Natural killer cell treated with Interleukin-12 subunit alpha and Interleukin-12 subunit beta and Interleukin-15 and Interleukin-18, amount 100 ng/mL, for 72 hours (primary cell): ENCODE measurements at regions not wholly inside any gene's neighbourhood (a gene's known extent, or its start where the extent isn't known, plus 50 kb on each side); places are given as distances from the start of the nearest gene placed in this dataset.
"Not testable (repeated sequence)": the region's sequence is repeated elsewhere in the genome, so short reads cannot be mapped to it uniquely, and the experiment has no call there.

ENCODE experiments used
- ATAC-seq, 2 donors: fragments of 150-1000 bp; cut with Tn5 transposase in 1 of 2; sonication (Bioruptor Pico), chemical (Tn5 transposase) in 1 of 2; 2 replicates each; pipeline ENCODE4 v1.10.0; 2021
- DNase-seq: peaks from one replicate; pipeline ENCODE4 v3.0.0; 2022; ENCODE audit warnings: low spot score
- H3K27ac Mint-ChIP-seq, 2 donors: 1 replicate in 1 of 2; 2 replicates in 1 of 2; pipeline ENCODE4 v1.8.0; 2022; ENCODE audit warnings: mixed read lengths in 2 of 2, mild to moderate bottlenecking in 1 of 2, moderate library complexity in 1 of 2
- H3K27me3 Mint-ChIP-seq, 2 donors: 1 replicate in 1 of 2; 2 replicates in 1 of 2; pipeline ENCODE4 v1.8.0; 2022; ENCODE audit warnings: mixed read lengths in 2 of 2
- H3K36me3 Mint-ChIP-seq: one replicate; pipeline ENCODE4 v1.8.0; 2022; ENCODE audit warnings: mixed read lengths
- H3K4me1 Mint-ChIP-seq, 2 donors: 1 replicate in 1 of 2; 2 replicates in 1 of 2; pipeline ENCODE4 v1.8.0; 2022; ENCODE audit warnings: low read depth in 2 of 2, mixed read lengths in 2 of 2, mild to moderate bottlenecking in 1 of 2
- H3K4me3 Mint-ChIP-seq: one replicate; pipeline ENCODE4 v1.8.0; 2022; ENCODE audit warnings: mixed read lengths
- H3K9me3 Mint-ChIP-seq: 2 replicates; pipeline ENCODE4 v1.8.0; 2022; ENCODE audit warnings: mixed read lengths

GRCh38 chr14:101083564-101084435 is 180.3 kb upstream of the RTL1 start:
- Mint-ChIP-seq H3K27ac (no peak overlapping the region), H3K27me3 (peaks cover 32 to 45% of the 10 kb centered on the region in 2 donors), H3K4me1 (no peaks in the 10 kb centered on the region), H3K9me3 (no peaks in the 10 kb centered on the region), H3K4me3 (no peak overlapping the region), H3K36me3 (no peaks in the 10 kb centered on the region)
- DNase-seq (no peak), ATAC-seq (peak in 1 of 2 donors; percentile 48)

DNA sequence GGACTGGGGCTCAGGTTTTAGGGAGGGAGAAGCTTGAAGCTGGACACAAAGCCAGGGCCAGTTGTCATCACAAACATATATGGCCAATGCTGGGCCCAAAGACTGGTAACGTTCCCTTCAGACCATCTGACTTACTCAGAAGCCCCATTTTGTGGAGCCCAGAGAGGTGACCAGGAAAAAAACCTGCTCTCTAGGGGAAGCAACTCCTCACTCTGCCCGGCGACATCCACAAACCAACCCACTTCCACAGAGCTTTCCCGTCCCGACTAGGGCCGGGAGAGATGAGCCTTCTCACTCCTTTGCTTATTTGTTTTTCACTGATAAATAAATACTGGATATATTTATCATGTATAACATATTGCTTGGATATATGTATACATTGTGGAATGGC is 180.9 kb upstream of the RTL1 start:
- no peaks in the 10 kb centered on the region for H3K4me1 Mint-ChIP-seq
- DNase-seq, result no peak
- H3K36me3 Mint-ChIP-seq, result no peaks in the 10 kb centered on the region

DNA sequence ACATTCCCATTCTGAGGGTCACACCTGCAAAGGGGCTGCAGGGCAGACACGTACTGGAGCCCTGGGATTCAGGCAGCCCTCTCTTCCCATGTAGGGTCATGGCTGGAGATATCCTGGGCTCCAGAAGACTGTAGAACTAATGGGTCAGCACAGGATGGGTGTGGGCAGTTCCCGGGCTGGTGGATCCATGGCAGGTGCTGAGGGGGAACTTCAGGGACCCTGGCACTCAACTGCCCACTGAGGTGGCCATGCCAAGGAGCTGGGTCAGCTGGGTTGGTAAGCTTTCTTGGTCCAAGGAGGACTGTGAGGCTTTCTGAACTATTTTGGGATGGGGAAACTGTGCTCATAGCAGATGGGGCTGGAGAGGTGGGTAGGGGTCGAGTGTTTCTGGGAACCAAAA is 183.4 kb upstream of the RTL1 start:
- DNase-seq (no peak), ATAC-seq (no peak)
- no peaks in the 10 kb centered on the region for H3K36me3 Mint-ChIP-seq
- peaks cover 7 to 14% of the 10 kb centered on the region in 2 donors for H3K27me3 Mint-ChIP-seq
- H3K27ac Mint-ChIP-seq, result no peak overlapping the region
- H3K4me1 Mint-ChIP-seq, result no peaks in the 10 kb centered on the region
- no peak overlapping the region for H3K4me3 Mint-ChIP-seq
- H3K9me3 Mint-ChIP-seq, result no peaks in the 10 kb centered on the region

More for the DNA sequence above, 180.9 kb upstream of the RTL1 start:
- no peak for ATAC-seq
- Mint-ChIP-seq H3K27me3 (peaks cover 27 to 39% of the 10 kb centered on the region in 2 donors), H3K9me3 (no peaks in the 10 kb centered on the region), H3K4me3 (no peak overlapping the region), H3K27ac (no peak overlapping the region)

DNA sequence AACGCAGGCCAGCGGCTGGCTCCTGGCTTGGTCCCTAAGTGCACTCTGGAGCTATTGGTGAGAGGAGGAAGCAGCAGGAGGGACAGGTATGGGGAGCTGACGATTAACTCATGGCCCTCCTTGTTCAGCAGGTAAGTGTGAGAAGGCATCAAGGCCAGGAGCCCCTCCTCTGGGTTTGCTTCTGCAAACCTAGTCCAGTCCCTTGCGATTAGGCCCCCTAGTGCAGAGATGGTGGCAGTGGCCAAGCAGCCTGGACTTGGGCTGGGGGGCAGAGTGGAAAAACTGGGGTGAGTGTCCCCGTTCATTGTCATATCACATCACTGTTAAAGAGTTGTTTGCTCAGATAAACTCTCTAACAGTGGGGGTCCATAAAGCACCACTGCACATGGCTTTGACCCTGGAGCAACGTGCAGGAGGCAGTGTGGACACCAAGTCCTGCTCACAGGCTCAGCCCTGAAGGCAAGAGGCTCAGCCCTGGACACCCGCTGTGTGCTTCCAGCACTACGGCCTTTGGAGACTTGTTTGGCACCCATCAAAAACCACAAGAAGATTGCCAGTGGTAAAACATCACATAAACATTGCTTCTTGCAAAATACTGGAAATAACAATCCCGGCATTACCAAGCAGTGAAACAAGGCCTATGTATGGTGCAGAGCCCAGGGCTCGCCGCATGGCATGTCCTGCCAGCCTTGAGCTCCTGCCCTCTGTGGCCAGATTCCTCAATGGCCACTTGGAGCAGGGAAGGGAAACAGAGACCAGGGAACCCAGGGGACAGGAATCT is 184.3 kb upstream of the RTL1 start:
- ATAC-seq (no peak), DNase-seq (no peak)
- Mint-ChIP-seq H3K9me3 (no peaks in the 10 kb centered on the region), H3K4me1 (no peaks in the 10 kb centered on the region), H3K27ac (no peak overlapping the region), H3K27me3 (peaks cover 9 to 13% of the 10 kb centered on the region in 2 donors), H3K4me3 (no peak overlapping the region), H3K36me3 (no peaks in the 10 kb centered on the region)

- Mint-ChIP-seq H3K4me3 (no peak overlapping the region), H3K36me3 (no peaks in the 10 kb centered on the region), H3K27me3 (peaks cover 9 to 13% of the 10 kb centered on the region in 2 donors), H3K4me1 (no peaks in the 10 kb centered on the region), H3K27ac (no peak overlapping the region), H3K9me3 (no peaks in the 10 kb centered on the region)
- no peak for DNase-seq
- ATAC-seq, result peak; percentile 15 to 44
These were observed 184.8 kb upstream of the RTL1 start for GRCh38 chr14:101088395-101088667.

DNA sequence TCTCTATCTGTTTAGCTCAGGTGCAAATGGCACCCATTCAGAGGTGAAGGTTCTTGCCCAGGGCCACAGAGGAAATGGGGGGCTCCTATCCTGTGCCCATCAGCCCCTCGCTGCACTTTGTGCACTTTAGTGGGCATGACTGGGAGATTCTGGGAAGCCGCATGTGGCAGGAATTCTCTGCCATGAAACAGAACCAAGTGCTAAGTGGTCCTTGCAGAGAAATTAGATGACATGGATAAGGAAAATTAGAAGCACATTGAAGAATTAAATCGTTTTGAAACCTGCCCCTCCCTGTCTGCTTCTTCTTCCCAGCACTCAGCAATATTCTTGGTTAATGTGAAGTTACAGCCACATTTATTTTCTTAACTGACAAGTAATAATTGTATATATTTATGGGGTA is 185.2 kb upstream of the RTL1 start:
- ATAC-seq, result no peak
- H3K36me3 Mint-ChIP-seq, result no peaks in the 10 kb centered on the region
- DNase-seq, result no peak
- H3K4me1 Mint-ChIP-seq, result no peaks in the 10 kb centered on the region
- no peak overlapping the region for H3K27ac Mint-ChIP-seq
- no peak overlapping the region for H3K4me3 Mint-ChIP-seq
- H3K27me3 Mint-ChIP-seq, result peaks cover 9 to 13% of the 10 kb centered on the region in 2 donors
- no peaks in the 10 kb centered on the region for H3K9me3 Mint-ChIP-seq

- H3K27me3 Mint-ChIP-seq, result peaks cover 10 to 13% of the 10 kb centered on the region in 2 donors
- DNase-seq, H3K36me3 Mint-ChIP-seq, H3K9me3 Mint-ChIP-seq, H3K27ac Mint-ChIP-seq, ATAC-seq, H3K4me1 Mint-ChIP-seq, H3K4me3 Mint-ChIP-seq: not testable (repeated sequence)
These were observed 187.0 kb upstream of the RTL1 start for GRCh38 chr14:101090478-101090877.

- no peak for ATAC-seq
- no peak overlapping the region for H3K4me3 Mint-ChIP-seq
- H3K27me3 Mint-ChIP-seq, result peaks cover 10% of the 10 kb centered on the region in 2 donors
- no peaks in the 10 kb centered on the region for H3K4me1 Mint-ChIP-seq
- no peak for DNase-seq
- H3K27ac Mint-ChIP-seq, result no peak overlapping the region
- H3K9me3 Mint-ChIP-seq, result no peaks in the 10 kb centered on the region
- no peaks in the 10 kb centered on the region for H3K36me3 Mint-ChIP-seq
These were observed 187.5 kb upstream of the RTL1 start for GRCh38 chr14:101090976-101091375.

- peaks cover 21 to 22% of the 10 kb centered on the region in 2 donors for H3K27me3 Mint-ChIP-seq
- not testable (repeated sequence) for H3K9me3 Mint-ChIP-seq, H3K4me3 Mint-ChIP-seq, H3K36me3 Mint-ChIP-seq, H3K27ac Mint-ChIP-seq, H3K4me1 Mint-ChIP-seq, ATAC-seq, DNase-seq
These were observed 191.4 kb upstream of the RTL1 start for GRCh38 chr14:101094916-101095315.

DNA sequence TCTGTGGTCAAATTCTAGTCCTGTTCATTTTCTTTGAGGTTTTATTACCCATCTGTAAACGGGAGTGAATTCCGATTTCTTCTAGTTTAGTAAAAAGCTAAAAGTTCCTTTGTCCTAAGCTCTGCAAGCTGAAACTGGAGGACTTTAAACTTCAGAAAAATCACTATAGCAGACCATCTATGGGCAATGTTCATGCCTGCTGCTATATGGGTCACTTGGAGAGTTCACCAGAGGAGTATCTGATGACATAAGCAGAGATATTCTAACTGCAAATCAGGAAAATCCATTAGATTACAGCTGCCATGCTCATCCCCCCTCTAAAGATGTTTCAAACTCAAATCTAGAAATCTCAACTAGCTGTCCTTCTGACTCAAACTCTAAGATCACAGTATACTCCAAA is 193.0 kb upstream of the RTL1 start:
- Mint-ChIP-seq H3K36me3 (peaks cover 12% of the 10 kb centered on the region), H3K27ac (no peak overlapping the region), H3K4me3 (no peak overlapping the region), H3K9me3 (peaks cover 3% of the 10 kb centered on the region), H3K4me1 (no peaks in the 10 kb centered on the region), H3K27me3 (peaks cover 21 to 29% of the 10 kb centered on the region in 2 donors)
- ATAC-seq (no peak), DNase-seq (no peak)

- H3K9me3 Mint-ChIP-seq, result peaks cover 3% of the 10 kb centered on the region
- peaks cover 21 to 29% of the 10 kb centered on the region in 2 donors for H3K27me3 Mint-ChIP-seq
These were observed 193.7 kb upstream of the RTL1 start for GRCh38 chr14:101097109-101097793.

GRCh38 chr14:101098177-101098576 is 194.7 kb upstream of the RTL1 start:
- Mint-ChIP-seq H3K36me3 (peaks cover 12% of the 10 kb centered on the region), H3K4me3 (no peak overlapping the region), H3K27me3 (peaks cover 19 to 29% of the 10 kb centered on the region in 2 donors), H3K27ac (no peak overlapping the region), H3K4me1 (no peaks in the 10 kb centered on the region), H3K9me3 (peaks cover 3% of the 10 kb centered on the region)
- ATAC-seq (no peak), DNase-seq (no peak)

More at GRCh38 chr14:101097109-101097793, 193.7 kb upstream of the RTL1 start:
- no peak overlapping the region for H3K4me3 Mint-ChIP-seq
- no peak for DNase-seq
- H3K4me1 Mint-ChIP-seq, result no peaks in the 10 kb centered on the region
- H3K36me3 Mint-ChIP-seq, result peaks cover 12% of the 10 kb centered on the region
- no peak for ATAC-seq
- no peak overlapping the region for H3K27ac Mint-ChIP-seq

DNA sequence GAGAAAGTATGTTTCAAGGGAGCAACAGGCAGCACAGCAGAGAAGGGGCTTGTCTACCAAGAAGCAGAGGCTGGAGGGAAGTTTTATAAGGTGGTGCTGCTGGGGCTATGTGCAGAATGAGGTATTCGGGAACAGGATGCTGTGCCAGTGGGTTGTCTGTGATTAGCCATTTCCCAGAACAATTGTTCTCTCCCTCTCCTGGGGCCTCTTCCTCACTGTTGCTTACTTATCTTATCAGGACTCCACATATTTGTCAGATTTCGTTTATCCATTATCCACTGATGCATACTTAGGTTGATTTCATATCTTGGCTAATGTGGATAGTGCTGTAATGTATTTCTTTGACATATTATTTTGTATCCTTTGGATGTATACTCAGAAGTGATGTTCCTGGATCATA is 195.1 kb upstream of the RTL1 start:
- Mint-ChIP-seq H3K36me3 (peaks cover 12% of the 10 kb centered on the region), H3K27ac (no peak overlapping the region), H3K27me3 (peaks cover 19 to 29% of the 10 kb centered on the region in 2 donors), H3K4me1 (no peaks in the 10 kb centered on the region), H3K9me3 (peaks cover 3% of the 10 kb centered on the region), H3K4me3 (no peak overlapping the region)
- DNase-seq (no peak), ATAC-seq (no peak)
